Neural cell (in vitro differentiated cells): ENCODE measurements at regions not wholly inside any gene's neighbourhood (a gene's known extent, or its start where the extent isn't known, plus 50 kb on each side); places are given as distances from the start of the nearest gene placed in this dataset.

ENCODE experiments used
- CTCF ChIP-seq: fragments of 450-650 bp; IDR thresholded peaks from 2 replicates; pipeline ENCODE4 v1.5.1; 2014; ENCODE audit warnings: antibody characterized with exemption, mild to moderate bottlenecking, moderate library complexity; ENCODE audit not compliant: poor library complexity, severe bottlenecking
- EZH2 ChIP-seq: fragments of 200-600, 300-800 bp; shearing (Covaris generic), sonication (generic); IDR thresholded peaks from 2 replicates; pipeline ENCODE4 v1.6.1; 2014; ENCODE audit warnings: antibody characterized with exemption, low read length, borderline replicate concordance, mild to moderate bottlenecking; ENCODE audit not compliant: insufficient read depth, poor library complexity, severe bottlenecking
- POLR2AphosphoS5 ChIP-seq: IDR thresholded peaks from 2 replicates; pipeline ENCODE4 v1.6.1; 2012
- RAD21 ChIP-seq: fragments of 450-650 bp; conservative IDR thresholded peaks from 2 replicates; pipeline ENCODE4 v1.6.1; 2014; ENCODE audit warnings: antibody characterized with exemption, mild to moderate bottlenecking, moderate library complexity
- SMC3 ChIP-seq: fragments of 450-650 bp; conservative IDR thresholded peaks from 2 replicates; pipeline ENCODE4 v1.6.1; 2014; ENCODE audit warnings: antibody characterized with exemption, mild to moderate bottlenecking, moderate library complexity; ENCODE audit not compliant: poor library complexity
- TAF1 ChIP-seq: IDR thresholded peaks from 2 replicates; pipeline ENCODE4 v1.6.1; 2012; ENCODE audit warnings: low read depth

DNA sequence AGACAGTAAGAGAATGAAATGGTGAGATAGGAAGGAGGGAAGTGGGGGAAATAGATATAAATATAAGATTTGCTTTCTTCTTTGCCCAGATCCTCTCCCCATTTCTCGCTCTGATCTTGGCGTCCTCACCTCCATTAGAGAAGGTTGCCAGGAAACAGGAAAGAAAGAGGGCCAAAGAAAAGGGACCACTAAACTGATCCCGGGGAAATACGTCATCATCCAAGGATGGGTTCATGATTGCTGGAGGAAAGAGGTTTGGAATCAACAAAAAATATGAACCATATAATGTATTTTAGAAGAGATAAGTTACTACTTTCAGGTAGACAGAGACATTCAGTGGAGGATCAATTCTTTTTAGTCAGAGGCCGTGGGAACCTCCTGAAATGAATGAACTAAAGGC, 536.0 kb downstream of the HAPSTR1 start:
- TF ChIP-seq CTCF (no peak), EZH2 (no peak), RAD21 (no peak), POLR2AphosphoS5 (no peak), SMC3 (no peak), TAF1 (no peak)
